Large intestine (tissue), 3 donors: ENCODE measurements at regions not wholly inside any gene's neighbourhood (a gene's known extent, or its start where the extent isn't known, plus 50 kb on each side); places are given as distances from the start of the nearest gene placed in this dataset.

Source experiments
- DNase-seq, 2 donors: peaks; one replicate each; pipeline versions ENCODE4 v3.0.0 to v3.0.0-alpha.2; 2013
- H3K27ac ChIP-seq: one replicate; pipeline ENCODE4 v1.5.1; 2013; ENCODE audit warnings: low read length
- H3K27me3 ChIP-seq: 2 replicates; pipeline ENCODE4 v1.6.1; 2013; ENCODE audit warnings: low read length; ENCODE audit not compliant: control insufficient read depth, insufficient read depth
- H3K36me3 ChIP-seq: 2 replicates; pipeline ENCODE4 v1.6.1; 2013; ENCODE audit warnings: low read length; ENCODE audit not compliant: control insufficient read depth, insufficient read depth
- H3K4me1 ChIP-seq: one replicate; pipeline ENCODE4 v1.6.1; 2013; ENCODE audit warnings: low read length; ENCODE audit not compliant: control insufficient read depth, insufficient read depth
- H3K4me3 ChIP-seq: one replicate; pipeline ENCODE4 v1.5.1; 2013; ENCODE audit warnings: low read length
- H3K9me3 ChIP-seq: one replicate; pipeline ENCODE4 v1.6.1; 2013; ENCODE audit warnings: mild to moderate bottlenecking, low read depth, low read length, moderate library complexity; ENCODE audit not compliant: control insufficient read depth
- WGBS: methylation state at CpG from one replicate; pipeline ENCODE4 v1.1.5; 2013; ENCODE audit warnings: low lambda C conversion rate; ENCODE audit not compliant: insufficient coverage; 5-methylcytosine and 5-hydroxymethylcytosine counted together

GRCh38 chr6:14919038-14919670, 326.7 kb upstream of the JARID2 start:
- no peak overlapping the region for H3K4me3 ChIP-seq
- DNase-seq, result no peak
- H3K9me3 ChIP-seq, result no peaks in the 10 kb centered on the region
- no peak overlapping the region for H3K27ac ChIP-seq
- peaks cover under 1% of the 10 kb centered on the region for H3K27me3 ChIP-seq
- no peaks in the 10 kb centered on the region for H3K36me3 ChIP-seq
- H3K4me1 ChIP-seq, result peaks cover 6% of the 10 kb centered on the region
- WGBS, result 100% methylated on average over 1 of the region's 9 CpGs

GRCh38 chr6:14920276-14920675, 325.6 kb upstream of the JARID2 start:
- no CpG with 5 or more reads among the region's 2 CpGs for WGBS
- Histone ChIP-seq H3K27ac (no peak overlapping the region), H3K4me1 (peaks cover 6% of the 10 kb centered on the region)

GRCh38 chr6:14921170-14921569, 324.7 kb upstream of the JARID2 start:
- peaks cover 6% of the 10 kb centered on the region for H3K4me1 ChIP-seq
- no peaks in the 10 kb centered on the region for H3K36me3 ChIP-seq
- H3K9me3 ChIP-seq, result no peaks in the 10 kb centered on the region
- no CpG with 5 or more reads among the region's 11 CpGs for WGBS
- no peak overlapping the region for H3K4me3 ChIP-seq
- peaks cover 8% of the 10 kb centered on the region for H3K27me3 ChIP-seq
- no peak overlapping the region for H3K27ac ChIP-seq
- peak; percentile 39 to 47 for DNase-seq

More at GRCh38 chr6:14920276-14920675, 325.6 kb upstream of the JARID2 start:
- Histone ChIP-seq H3K27me3 (peaks cover 8% of the 10 kb centered on the region), H3K9me3 (no peaks in the 10 kb centered on the region), H3K36me3 (no peaks in the 10 kb centered on the region), H3K4me3 (no peak overlapping the region)
- DNase-seq, result no peak

GRCh38 chr6:14921878-14922671, 323.8 kb upstream of the JARID2 start:
- WGBS, result 80% methylated on average over 2 of the region's 15 CpGs
- Histone ChIP-seq H3K9me3 (no peaks in the 10 kb centered on the region), H3K27ac (peak overlapping the region; percentile 2), H3K4me3 (no peak overlapping the region), H3K36me3 (no peaks in the 10 kb centered on the region), H3K27me3 (peaks cover 8% of the 10 kb centered on the region), H3K4me1 (peaks cover 6% of the 10 kb centered on the region)
- DNase-seq, result no peak

- WGBS, result 67% methylated on average over 1 of the region's 9 CpGs
- Histone ChIP-seq H3K9me3 (no peaks in the 10 kb centered on the region), H3K36me3 (no peaks in the 10 kb centered on the region), H3K27me3 (peaks cover 8% of the 10 kb centered on the region), H3K4me3 (no peak overlapping the region), H3K4me1 (peaks cover 6% of the 10 kb centered on the region), H3K27ac (no peak overlapping the region)
- no peak for DNase-seq
Measured at GRCh38 chr6:14922706-14923460, 323.0 kb upstream of the JARID2 start.

GRCh38 chr6:14924126-14925024, 321.5 kb upstream of the JARID2 start:
- no peaks in the 10 kb centered on the region for H3K9me3 ChIP-seq
- DNase-seq, result peak in 1 of 2 donors; percentile 17
- no peak overlapping the region for H3K4me3 ChIP-seq
- H3K27ac ChIP-seq, result no peak overlapping the region
- H3K36me3 ChIP-seq, result no peaks in the 10 kb centered on the region
- H3K27me3 ChIP-seq, result peaks cover 8% of the 10 kb centered on the region
- H3K4me1 ChIP-seq, result peaks cover 6% of the 10 kb centered on the region
- WGBS, result no CpG with 5 or more reads among the region's 14 CpGs

GRCh38 chr6:14925025-14925698, 320.7 kb upstream of the JARID2 start:
- Histone ChIP-seq H3K27me3 (peaks cover 8% of the 10 kb centered on the region), H3K27ac (no peak overlapping the region), H3K9me3 (no peaks in the 10 kb centered on the region), H3K36me3 (no peaks in the 10 kb centered on the region), H3K4me1 (peaks cover 6% of the 10 kb centered on the region), H3K4me3 (no peak overlapping the region)
- no peak for DNase-seq
- no CpG with 5 or more reads among the region's 5 CpGs for WGBS

- Histone ChIP-seq H3K9me3 (no peaks in the 10 kb centered on the region), H3K4me1 (peaks cover 6% of the 10 kb centered on the region), H3K36me3 (no peaks in the 10 kb centered on the region), H3K27me3 (peaks cover 8% of the 10 kb centered on the region), H3K4me3 (no peak overlapping the region), H3K27ac (no peak overlapping the region)
- DNase-seq, result no peak
- WGBS, result 40% methylated on average over 1 of the region's 3 CpGs
Measured at GRCh38 chr6:14925699-14926026, 320.2 kb upstream of the JARID2 start.

- no peaks in the 10 kb centered on the region for H3K9me3 ChIP-seq
- no peaks in the 10 kb centered on the region for H3K4me1 ChIP-seq
- DNase-seq, result peak in 1 of 2 donors; percentile 26
- no peaks in the 10 kb centered on the region for H3K36me3 ChIP-seq
- no peak overlapping the region for H3K4me3 ChIP-seq
- no CpG with 5 or more reads among the region's 7 CpGs for WGBS
- H3K27ac ChIP-seq, result no peak overlapping the region
- peaks cover 8% of the 10 kb centered on the region for H3K27me3 ChIP-seq
Measured at GRCh38 chr6:14927398-14927797, 318.5 kb upstream of the JARID2 start.
